GM12872 (cell line): ENCODE measurements at regions not wholly inside any gene's neighbourhood (a gene's known extent, or its start where the extent isn't known, plus 50 kb on each side); places are given as distances from the start of the nearest gene placed in this dataset.

Experiments
- CTCF ChIP-seq: IDR thresholded peaks from 3 replicates; pipeline ENCODE4 v1.5.1; 2011; ENCODE audit warnings: low read depth, mild to moderate bottlenecking, low read length, moderate library complexity; ENCODE audit not compliant: insufficient read depth

- no peak for TF ChIP-seq CTCF
These were observed 400.9 kb upstream of the PDE3A start for GRCh38 chr12:19967431-19967830.

DNA sequence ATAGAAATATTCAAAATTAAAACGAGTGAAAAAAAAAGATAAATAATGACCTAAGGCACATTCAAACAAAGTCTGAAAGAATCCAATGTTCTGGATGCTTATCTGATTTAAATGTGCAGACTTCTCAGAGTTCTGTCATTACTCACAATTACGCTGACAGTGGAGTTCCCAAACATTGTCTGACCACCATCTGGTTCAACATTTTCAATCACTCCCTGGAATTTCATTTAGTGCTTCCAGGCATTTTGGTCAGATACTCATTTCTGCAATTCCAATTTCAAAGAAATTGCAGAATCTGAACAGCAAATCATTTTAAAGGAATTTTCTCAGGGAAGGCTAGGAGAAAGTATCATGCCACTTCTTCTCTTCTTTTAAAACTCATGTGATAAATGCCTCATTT is 398.2 kb upstream of the PDE3A start:
- no peak for TF ChIP-seq CTCF

GRCh38 chr12:19970821-19971220 is 397.5 kb upstream of the PDE3A start:
- TF ChIP-seq CTCF: no peak

DNA sequence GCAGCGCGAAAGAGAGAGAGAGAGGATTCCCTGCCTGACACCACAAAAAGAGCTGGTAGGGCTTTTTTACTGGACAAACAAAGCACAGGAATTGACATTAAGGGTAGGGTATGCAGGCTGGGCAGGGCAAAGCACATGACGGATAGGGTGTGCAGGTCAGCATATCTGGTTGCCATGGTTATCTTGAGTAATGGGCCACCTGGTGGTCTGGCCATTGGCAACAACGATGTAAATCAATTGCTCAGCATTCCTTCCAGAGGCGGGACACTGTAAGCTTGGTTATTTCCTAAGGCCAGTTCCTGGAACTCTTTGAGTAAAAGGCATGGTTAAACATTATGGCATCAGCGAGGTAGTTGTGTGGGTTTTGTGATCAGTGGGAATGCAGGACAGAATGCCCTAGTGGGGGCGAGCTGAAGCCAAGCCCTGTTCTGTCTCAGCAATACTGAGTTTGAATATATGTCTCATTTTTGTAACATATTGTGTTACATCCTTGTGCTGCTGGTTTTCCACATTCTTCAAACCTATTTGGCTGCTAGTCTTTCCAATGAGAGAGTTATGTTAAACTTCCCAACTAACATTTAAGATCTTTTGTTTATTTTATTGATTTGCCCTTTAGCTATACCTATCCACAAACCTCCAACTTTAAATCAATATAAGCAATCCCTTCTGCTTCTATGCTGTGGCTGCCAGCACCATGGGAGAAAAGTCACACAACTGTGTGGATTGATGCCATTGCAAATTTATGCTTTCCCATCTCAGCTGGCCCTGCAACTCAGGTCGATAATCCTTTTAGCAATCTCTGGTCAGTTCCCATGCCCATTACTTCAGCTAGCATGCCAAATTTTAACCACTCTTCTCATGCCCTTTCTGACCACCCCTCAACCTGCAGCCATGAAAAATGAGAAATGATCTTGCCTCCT is 396.7 kb upstream of the PDE3A start:
- TF ChIP-seq CTCF: no peak

- no peak for TF ChIP-seq CTCF
These were observed 395.7 kb upstream of the PDE3A start for GRCh38 chr12:19972325-19973288.

DNA sequence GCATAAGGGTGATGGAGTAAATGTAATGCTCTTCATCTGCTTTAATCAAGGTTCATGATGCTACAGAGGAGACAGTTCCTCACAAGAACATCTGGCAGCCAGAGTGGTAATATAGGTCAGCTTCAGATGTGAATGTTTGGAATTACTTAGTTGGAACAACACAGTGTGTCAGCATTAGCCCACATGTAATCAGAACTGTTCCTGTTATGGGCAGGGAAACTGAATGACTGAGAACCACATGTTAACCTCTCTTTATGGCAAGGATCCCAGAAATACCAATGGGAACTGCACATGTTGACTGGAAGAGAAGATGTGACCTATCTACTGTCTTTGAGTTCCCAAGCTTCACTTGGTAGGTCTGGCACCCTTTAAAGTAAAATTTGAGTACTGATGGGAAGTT is 390.1 kb upstream of the PDE3A start:
- no peak for TF ChIP-seq CTCF

- no peak for TF ChIP-seq CTCF
These were observed 388.8 kb upstream of the PDE3A start for GRCh38 chr12:19979584-19979983.
